ENCODE measurements at regions not wholly inside any gene's neighbourhood (a gene's known extent, or its start where the extent isn't known, plus 50 kb on each side); places are given as distances from the start of the nearest gene placed in this dataset.

- H4K12ac ChIP-seq (ENCODE audit: low read depth, low read length), result no peak overlapping the region
- no peaks in the 10 kb centered on the region for H3K36me3 ChIP-seq (ENCODE audit: control insufficient read depth in 1 of 2, insufficient read depth in 2 of 2, low read length in 2 of 2)
- H3K79me1 ChIP-seq (ENCODE audit: low read length), result no peaks in the 10 kb centered on the region
- no peak overlapping the region for H3K9ac ChIP-seq (ENCODE audit: low read length)
- no peak for DNase-seq
- H2BK5ac ChIP-seq (ENCODE audit: low read depth, low read length, poor library complexity), result no peak overlapping the region
- H3K4me1 ChIP-seq (ENCODE audit: control insufficient read depth in 1 of 2, insufficient read depth in 2 of 2, low read length in 2 of 2), result no peaks in the 10 kb centered on the region
- H3K4ac ChIP-seq (ENCODE audit: low read depth, low read length), result no peak overlapping the region
- H3K14ac ChIP-seq (ENCODE audit: low read length), result no peak overlapping the region
- no peak overlapping the region for H2AK5ac ChIP-seq (ENCODE audit: low read length)
- no peak overlapping the region for H2AFZ ChIP-seq (ENCODE audit: insufficient read depth, low read length, poor library complexity)
- no peaks in the 10 kb centered on the region for H3K27me3 ChIP-seq (ENCODE audit: insufficient read depth, low read length)
- no peak overlapping the region for H4K8ac ChIP-seq (ENCODE audit: low read depth, low read length)
- no peak overlapping the region for H3K18ac ChIP-seq (ENCODE audit: low read length)
- H3K4me3 ChIP-seq (ENCODE audit: low read depth, low read length), result no peak overlapping the region
- H2BK120ac ChIP-seq (ENCODE audit: insufficient read depth, low read length, poor library complexity), result no peak overlapping the region
- no peak overlapping the region for H4K91ac ChIP-seq (ENCODE audit: low read depth, low read length)
- no CpG with 5 or more reads among the region's 3 CpGs for WGBS (ENCODE audit: extremely low coverage, insufficient coverage, insufficient read length)
- H3K9me3 ChIP-seq (ENCODE audit: insufficient read depth, low read depth, low read length), result no peaks in the 10 kb centered on the region
- no peak overlapping the region for H2BK12ac ChIP-seq (ENCODE audit: low read length)
- no peaks in the 10 kb centered on the region for H3K79me2 ChIP-seq (ENCODE audit: control insufficient read depth, insufficient read depth, low read length, poor library complexity)
- no peak overlapping the region for H3K23ac ChIP-seq (ENCODE audit: low read length)
- H3K27ac ChIP-seq (ENCODE audit: low read depth, low read length), result no peak overlapping the region
- no peak overlapping the region for H3K4me2 ChIP-seq (ENCODE audit: low read length)
Observed at GRCh38 chr18:71008257-71008656, 719.4 kb downstream of the SOCS6 start.

- H3K27ac ChIP-seq (ENCODE audit: low read depth, low read length), result no peak overlapping the region
- no peak overlapping the region for H3K4me3 ChIP-seq (ENCODE audit: low read depth, low read length)
- H3K14ac ChIP-seq (ENCODE audit: low read length), result no peak overlapping the region
- H3K27me3 ChIP-seq (ENCODE audit: insufficient read depth, low read length), result no peaks in the 10 kb centered on the region
- H3K23ac ChIP-seq (ENCODE audit: low read length), result no peak overlapping the region
- H4K8ac ChIP-seq (ENCODE audit: low read depth, low read length), result no peak overlapping the region
- WGBS (ENCODE audit: extremely low coverage, insufficient coverage, insufficient read length), result no CpG with 5 or more reads among the region's 2 CpGs
- no peak for DNase-seq
- no peaks in the 10 kb centered on the region for H3K36me3 ChIP-seq (ENCODE audit: control insufficient read depth in 1 of 2, insufficient read depth in 2 of 2, low read length in 2 of 2)
- no peak overlapping the region for H2AK5ac ChIP-seq (ENCODE audit: low read length)
- no peak overlapping the region for H3K4ac ChIP-seq (ENCODE audit: low read depth, low read length)
- H3K79me2 ChIP-seq (ENCODE audit: control insufficient read depth, insufficient read depth, low read length, poor library complexity), result no peaks in the 10 kb centered on the region
- no peak overlapping the region for H3K4me2 ChIP-seq (ENCODE audit: low read length)
- no peak overlapping the region for H4K12ac ChIP-seq (ENCODE audit: low read depth, low read length)
- H3K18ac ChIP-seq (ENCODE audit: low read length), result no peak overlapping the region
- H4K91ac ChIP-seq (ENCODE audit: low read depth, low read length), result no peak overlapping the region
- H3K4me1 ChIP-seq (ENCODE audit: control insufficient read depth in 1 of 2, insufficient read depth in 2 of 2, low read length in 2 of 2), result peaks cover 0 to 2% of the 10 kb centered on the region in 2 experiments
- H2BK120ac ChIP-seq (ENCODE audit: insufficient read depth, low read length, poor library complexity), result no peak overlapping the region
- H3K79me1 ChIP-seq (ENCODE audit: low read length), result no peaks in the 10 kb centered on the region
- H3K9ac ChIP-seq (ENCODE audit: low read length), result no peak overlapping the region
- H2BK12ac ChIP-seq (ENCODE audit: low read length), result no peak overlapping the region
- H2AFZ ChIP-seq (ENCODE audit: insufficient read depth, low read length, poor library complexity), result no peak overlapping the region
- no peak overlapping the region for H2BK5ac ChIP-seq (ENCODE audit: low read depth, low read length, poor library complexity)
- H3K9me3 ChIP-seq (ENCODE audit: insufficient read depth, low read depth, low read length), result no peaks in the 10 kb centered on the region
Observed at GRCh38 chr18:71001597-71001996, 712.8 kb downstream of the SOCS6 start.

GRCh38 chr18:70998490-70998889 is 709.6 kb downstream of the SOCS6 start:
- no peak for DNase-seq
- no peak overlapping the region for H3K27ac ChIP-seq (ENCODE audit: low read depth, low read length)
- no peak overlapping the region for H3K14ac ChIP-seq (ENCODE audit: low read length)
- H3K18ac ChIP-seq (ENCODE audit: low read length), result no peak overlapping the region
- no peaks in the 10 kb centered on the region for H3K27me3 ChIP-seq (ENCODE audit: insufficient read depth, low read length)
- H3K23ac ChIP-seq (ENCODE audit: low read length), result no peak overlapping the region
- no peak overlapping the region for H2BK12ac ChIP-seq (ENCODE audit: low read length)
- no peaks in the 10 kb centered on the region for H3K9me3 ChIP-seq (ENCODE audit: insufficient read depth, low read depth, low read length)
- no CpG with 5 or more reads among the region's 5 CpGs for WGBS (ENCODE audit: extremely low coverage, insufficient coverage, insufficient read length)
- peaks cover 0 to 2% of the 10 kb centered on the region in 2 experiments for H3K4me1 ChIP-seq (ENCODE audit: control insufficient read depth in 1 of 2, insufficient read depth in 2 of 2, low read length in 2 of 2)
- no peak overlapping the region for H2AFZ ChIP-seq (ENCODE audit: insufficient read depth, low read length, poor library complexity)
- H3K4me2 ChIP-seq (ENCODE audit: low read length), result no peak overlapping the region
- H4K91ac ChIP-seq (ENCODE audit: low read depth, low read length), result no peak overlapping the region
- H4K12ac ChIP-seq (ENCODE audit: low read depth, low read length), result no peak overlapping the region
- no peaks in the 10 kb centered on the region for H3K79me1 ChIP-seq (ENCODE audit: low read length)
- H2BK5ac ChIP-seq (ENCODE audit: low read depth, low read length, poor library complexity), result no peak overlapping the region
- no peak overlapping the region for H2AK5ac ChIP-seq (ENCODE audit: low read length)
- no peak overlapping the region for H4K8ac ChIP-seq (ENCODE audit: low read depth, low read length)
- H2BK120ac ChIP-seq (ENCODE audit: insufficient read depth, low read length, poor library complexity), result no peak overlapping the region
- H3K4ac ChIP-seq (ENCODE audit: low read depth, low read length), result no peak overlapping the region
- no peak overlapping the region for H3K4me3 ChIP-seq (ENCODE audit: low read depth, low read length)
- H3K79me2 ChIP-seq (ENCODE audit: control insufficient read depth, insufficient read depth, low read length, poor library complexity), result no peaks in the 10 kb centered on the region
- H3K9ac ChIP-seq (ENCODE audit: low read length), result no peak overlapping the region
- no peaks in the 10 kb centered on the region for H3K36me3 ChIP-seq (ENCODE audit: control insufficient read depth in 1 of 2, insufficient read depth in 2 of 2, low read length in 2 of 2)

GRCh38 chr18:70994116-70994515 is 705.3 kb downstream of the SOCS6 start:
- Histone ChIP-seq H2BK120ac (ENCODE audit: insufficient read depth, low read length, poor library complexity) (no peak overlapping the region), H3K14ac (ENCODE audit: low read length) (no peak overlapping the region), H3K4me1 (ENCODE audit: control insufficient read depth in 1 of 2, insufficient read depth in 2 of 2, low read length in 2 of 2) (no peaks in the 10 kb centered on the region), H3K23ac (ENCODE audit: low read length) (no peak overlapping the region), H2BK5ac (ENCODE audit: low read depth, low read length, poor library complexity) (no peak overlapping the region), H2AK5ac (ENCODE audit: low read length) (no peak overlapping the region), H4K12ac (ENCODE audit: low read depth, low read length) (no peak overlapping the region), H3K18ac (ENCODE audit: low read length) (no peak overlapping the region), H3K4me2 (ENCODE audit: low read length) (no peak overlapping the region), H3K4me3 (ENCODE audit: low read depth, low read length) (no peak overlapping the region), H3K9me3 (ENCODE audit: insufficient read depth, low read depth, low read length) (no peaks in the 10 kb centered on the region), H3K79me2 (ENCODE audit: control insufficient read depth, insufficient read depth, low read length, poor library complexity) (no peaks in the 10 kb centered on the region), H3K27ac (ENCODE audit: low read depth, low read length) (no peak overlapping the region), H2AFZ (ENCODE audit: insufficient read depth, low read length, poor library complexity) (no peak overlapping the region), H2BK12ac (ENCODE audit: low read length) (no peak overlapping the region), H3K4ac (ENCODE audit: low read depth, low read length) (no peak overlapping the region), H3K9ac (ENCODE audit: low read length) (no peak overlapping the region), H3K79me1 (ENCODE audit: low read length) (no peaks in the 10 kb centered on the region), H3K36me3 (ENCODE audit: control insufficient read depth in 1 of 2, insufficient read depth in 2 of 2, low read length in 2 of 2) (no peaks in the 10 kb centered on the region), H4K8ac (ENCODE audit: low read depth, low read length) (no peak overlapping the region), H3K27me3 (ENCODE audit: insufficient read depth, low read length) (no peaks in the 10 kb centered on the region), H4K91ac (ENCODE audit: low read depth, low read length) (no peak overlapping the region)
- DNase-seq, result no peak
- no CpG with 5 or more reads among the region's 3 CpGs for WGBS (ENCODE audit: extremely low coverage, insufficient coverage, insufficient read length)
